Activated CD4-positive, alpha-beta T cell treated with anti-CD3 and anti-CD28 coated beads for 4 hours (primary cell): ENCODE measurements at regions not wholly inside any gene's neighbourhood (a gene's known extent, or its start where the extent isn't known, plus 50 kb on each side); places are given as distances from the start of the nearest gene placed in this dataset.

Experiments
- DNase-seq, 2 donors: peaks; one replicate each; pipeline ENCODE4 v3.0.0-alpha.2; 2020

DNA sequence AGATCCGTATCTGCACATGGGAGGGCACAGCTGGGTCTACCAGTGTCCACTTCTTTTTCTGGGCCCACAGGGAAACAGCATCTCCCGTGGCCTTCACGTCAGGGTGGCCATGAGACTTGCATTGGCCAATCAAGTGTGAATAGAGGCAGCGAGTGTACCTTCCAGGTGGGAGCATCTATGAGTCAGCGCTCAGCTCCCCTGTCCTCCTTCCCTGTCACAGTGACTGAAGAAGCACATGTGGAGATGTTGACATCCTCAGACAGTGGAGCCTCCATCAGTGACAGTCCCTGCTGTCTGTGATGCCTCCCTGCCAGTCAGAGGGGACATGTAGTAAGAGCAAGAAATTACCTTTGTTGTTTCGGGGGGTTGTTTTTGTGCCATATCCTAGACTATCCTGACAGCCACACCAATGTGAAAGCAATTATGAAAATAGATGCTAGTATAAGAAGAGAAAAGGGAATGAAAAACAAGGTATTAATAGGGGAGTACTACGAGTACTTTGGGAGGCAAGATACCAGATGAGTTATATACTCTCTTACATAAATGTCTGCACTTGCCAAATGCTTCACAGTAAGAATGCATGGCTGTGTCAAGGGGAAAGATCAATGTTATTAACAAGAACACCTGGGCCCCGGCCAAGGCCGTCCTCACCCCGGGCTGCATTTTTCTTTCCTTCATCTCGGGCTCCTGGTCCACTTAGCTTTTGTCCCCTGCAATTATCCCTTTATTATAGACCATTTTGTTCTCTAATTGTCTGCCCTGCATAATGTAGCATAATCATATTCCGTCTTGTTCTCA is 86.0 kb downstream of the MATN1 start:
- DNase-seq = no peak

DNA sequence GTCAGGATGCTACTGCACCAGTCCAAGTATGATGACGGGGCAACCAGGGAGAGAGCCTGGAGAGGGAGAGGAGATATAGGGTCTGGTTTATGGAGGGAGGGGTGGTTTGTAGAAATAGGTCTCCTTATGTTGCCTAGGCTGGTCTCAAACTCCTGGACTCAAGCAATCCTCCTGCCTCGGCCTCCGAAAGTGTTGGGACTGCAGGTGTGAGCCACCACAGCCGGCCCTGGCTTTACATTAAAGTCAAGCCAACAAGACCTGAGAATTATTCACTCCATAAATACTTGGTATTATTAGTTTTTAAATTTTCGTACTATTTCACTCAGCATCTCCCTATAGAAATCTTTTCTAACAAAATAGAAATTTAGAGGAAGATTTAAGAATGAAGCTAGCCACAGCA is 86.8 kb downstream of the MATN1 start:
- no peak for DNase-seq

DNA sequence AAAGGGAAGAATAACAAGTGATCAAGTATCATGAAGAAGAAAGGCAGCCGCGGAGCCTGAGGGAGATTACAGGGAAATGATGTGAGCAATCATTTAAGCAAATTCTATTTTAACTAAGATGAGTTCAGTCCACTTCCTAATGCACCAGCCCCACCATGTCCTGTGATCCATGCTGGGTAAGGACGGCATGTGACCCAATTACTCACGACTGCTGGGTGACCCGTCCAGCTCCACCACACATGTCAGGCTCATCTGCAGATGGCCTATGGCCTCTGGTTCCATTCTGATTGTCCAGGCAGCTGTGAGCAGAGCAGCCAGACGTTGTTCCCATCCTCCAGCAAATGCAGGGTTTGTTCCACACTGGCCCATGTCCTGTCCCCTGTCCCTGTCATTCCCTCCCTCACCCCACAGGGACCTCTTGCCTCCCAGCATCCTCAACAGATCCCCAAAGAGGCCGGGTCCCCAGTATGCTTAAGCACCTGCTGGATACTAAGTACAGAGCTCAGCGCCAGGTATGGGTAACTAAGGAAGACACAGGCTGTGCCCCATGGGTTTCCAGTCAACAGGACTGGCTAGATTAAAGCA is 87.9 kb downstream of the MATN1 start:
- DNase-seq = no peak

- no peak for DNase-seq
Observed at GRCh38 chr1:30634507-30634906, 88.9 kb downstream of the MATN1 start.

DNA sequence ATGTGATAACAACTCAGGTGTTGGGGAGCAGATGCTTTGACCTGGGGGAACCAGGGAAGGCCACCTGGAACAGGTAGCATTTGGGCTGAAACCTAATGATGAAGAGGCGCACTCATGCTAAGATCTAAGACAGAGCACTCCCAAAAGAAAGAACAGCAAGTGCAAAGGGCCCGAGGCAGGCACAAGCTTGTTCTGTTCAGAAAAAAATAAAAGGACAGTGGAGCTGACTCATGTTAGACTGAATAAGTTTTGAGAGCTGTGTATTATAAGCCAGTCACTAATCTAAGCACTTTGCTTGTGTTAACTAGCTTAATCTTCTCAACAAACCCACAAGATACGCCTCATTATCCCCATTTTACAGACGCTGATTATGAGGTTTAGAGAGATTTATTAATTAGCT is 90.1 kb downstream of the MATN1 start:
- DNase-seq = no peak

- no peak for DNase-seq
Observed at GRCh38 chr1:30632481-30632880, 90.9 kb downstream of the MATN1 start.

- no peak for DNase-seq
Observed at GRCh38 chr1:30631700-30632099, 91.7 kb downstream of the MATN1 start.

DNA sequence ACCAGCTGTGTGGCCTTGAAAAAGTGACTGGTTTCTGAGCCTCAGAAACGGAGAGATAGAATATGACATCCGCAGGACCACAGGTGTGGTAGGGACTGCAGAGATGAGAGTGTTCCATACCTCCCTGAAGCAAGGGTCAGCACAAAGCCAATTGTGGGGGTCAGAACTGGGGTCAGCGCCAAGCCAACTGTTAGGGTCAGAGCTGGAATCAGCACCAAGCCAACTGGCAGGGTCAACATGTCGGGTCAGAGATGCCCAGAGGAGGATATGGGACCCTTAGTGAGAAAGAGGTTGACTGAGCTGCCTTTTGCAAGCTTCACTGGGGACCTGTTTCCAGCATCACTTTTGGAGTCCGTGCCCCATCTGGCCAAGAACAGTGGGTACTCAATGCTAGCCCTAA is 93.9 kb downstream of the MATN1 start:
- DNase-seq = no peak

DNA sequence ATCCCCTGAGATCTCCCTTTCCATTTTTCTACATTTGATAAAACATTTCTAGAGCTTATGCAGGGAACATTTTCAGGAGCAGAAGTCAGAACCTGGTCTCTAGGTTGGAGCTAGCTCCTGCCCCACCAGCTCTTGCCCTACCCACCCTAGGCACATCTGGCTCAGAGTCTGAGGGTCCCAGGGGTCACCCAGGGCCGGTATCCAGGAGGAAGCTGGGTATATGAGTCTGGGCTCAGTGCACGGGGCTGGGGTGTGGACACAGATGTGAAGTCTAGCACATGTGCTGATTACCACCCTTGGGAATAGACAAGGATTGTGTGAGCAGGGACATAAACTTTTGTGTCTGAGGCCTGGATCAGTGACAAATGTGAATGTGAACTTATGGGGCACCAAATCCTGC is 95.4 kb downstream of the MATN1 start:
- DNase-seq = no peak

DNA sequence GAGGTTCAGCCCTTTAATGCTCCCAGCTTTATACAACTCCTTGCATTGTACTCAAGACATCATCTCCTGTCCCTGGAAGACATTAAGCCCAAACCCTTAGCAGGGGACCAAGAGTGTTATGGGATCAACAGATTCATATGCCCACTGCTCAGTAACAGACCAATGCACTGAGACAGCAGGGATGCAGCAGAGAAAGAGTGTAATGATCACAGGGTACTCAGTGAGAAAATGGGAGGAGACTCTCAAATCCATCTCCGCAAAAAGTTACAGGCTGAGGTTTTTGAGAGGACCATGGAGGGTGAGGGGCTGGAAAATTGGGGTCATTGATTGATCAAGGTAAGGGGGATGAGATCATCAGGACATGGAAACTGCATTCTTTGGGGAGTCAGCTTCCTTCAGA is 96.2 kb downstream of the MATN1 start:
- DNase-seq = no peak

- no peak for DNase-seq
Observed at GRCh38 chr1:30623431-30623830, 100.0 kb downstream of the MATN1 start.

- no peak for DNase-seq
Observed at GRCh38 chr1:30619619-30620018, 103.8 kb downstream of the MATN1 start.

DNA sequence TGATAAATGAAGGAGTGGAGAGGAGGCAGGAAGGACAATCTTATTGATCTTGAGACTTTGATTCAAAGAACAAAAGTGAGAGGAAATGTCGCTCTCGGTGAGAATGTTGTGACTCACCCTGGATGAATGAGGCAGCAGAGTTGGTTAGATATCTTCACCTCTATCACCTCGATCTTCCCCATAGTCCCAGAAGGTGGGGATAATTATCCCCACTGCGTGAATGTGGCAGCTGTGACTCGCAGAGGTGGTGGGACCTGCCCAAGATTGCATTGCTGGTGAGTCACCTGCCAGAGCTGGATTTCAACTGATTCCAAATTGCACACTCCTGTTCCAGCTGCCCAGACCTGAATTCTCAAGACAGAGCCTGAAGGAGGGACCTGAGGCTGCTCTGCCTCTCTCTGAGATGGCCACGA is 105.0 kb downstream of the MATN1 start:
- no peak for DNase-seq

- no peak for DNase-seq
Observed at GRCh38 chr1:30616759-30617158, 106.6 kb downstream of the MATN1 start.

GRCh38 chr1:30615816-30616590 is 107.4 kb downstream of the MATN1 start:
- DNase-seq = no peak

- no peak for DNase-seq
Observed at GRCh38 chr1:30615076-30615795, 108.1 kb downstream of the MATN1 start.

GRCh38 chr1:30613188-30613587 is 110.2 kb downstream of the MATN1 start:
- no peak for DNase-seq

DNA sequence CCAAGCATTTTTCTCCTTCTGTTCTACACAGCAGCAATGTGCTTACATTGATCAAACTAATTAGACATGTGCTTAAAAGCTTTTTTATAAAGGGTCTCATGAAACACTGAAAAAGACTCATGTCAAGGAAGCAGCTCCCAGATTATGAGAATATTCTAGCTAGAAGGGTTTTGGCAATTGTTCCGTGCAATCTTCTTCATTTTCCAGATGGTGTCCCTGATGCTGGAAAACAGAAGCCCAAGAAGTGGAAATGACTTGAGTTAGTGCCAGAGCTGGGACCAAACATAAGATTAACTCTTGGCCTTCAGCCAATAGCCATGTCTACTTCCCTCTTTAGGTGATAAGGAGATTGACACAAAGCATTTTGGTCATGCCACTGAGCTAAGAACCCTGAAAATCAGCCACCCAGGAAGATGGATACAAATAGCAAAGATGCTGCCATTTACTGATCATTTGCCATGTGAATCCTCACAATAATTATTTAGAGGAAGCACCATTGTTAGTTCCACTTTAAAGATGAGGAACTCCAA is 110.8 kb downstream of the MATN1 start:
- no peak for DNase-seq

- DNase-seq = no peak
Observed at GRCh38 chr1:30611741-30612309, 111.6 kb downstream of the MATN1 start.

GRCh38 chr1:30610917-30611316 is 112.5 kb downstream of the MATN1 start:
- no peak for DNase-seq

- no peak for DNase-seq
Observed at GRCh38 chr1:30609999-30610345, 113.4 kb downstream of the MATN1 start.

GRCh38 chr1:30609336-30609998 is 113.9 kb downstream of the MATN1 start:
- DNase-seq = no peak
